ENCODE measurements at regions not wholly inside any gene's neighbourhood (a gene's known extent, or its start where the extent isn't known, plus 50 kb on each side); places are given as distances from the start of the nearest gene placed in this dataset.

GRCh38 chr14:34227834-34228649, 234.0 kb downstream of the SPTSSA start:
- TF ChIP-seq CTCF (IDR thresholded peaks at IDR 0.05 in 2 of 3, conservative IDR thresholded peaks at IDR 0.05 in 1 of 3; ENCODE audit: borderline replicate concordance in 1 of 3, insufficient read depth in 1 of 3, low read depth in 2 of 3, low read length in 2 of 3), result peak; percentile 61 to 87 (median 84); a peak in 5 of 6 replicates
- TF ChIP-seq SP1 (IDR thresholded peaks at IDR 0.05; ENCODE audit: low read depth), result no peak
- TF ChIP-seq JUND (IDR thresholded peaks at IDR 0.05), result no peak
- no peak for TF ChIP-seq EZH2 (IDR thresholded peaks at IDR 0.05)

All from HCT116 (cell line).